ENCODE measurements at regions not wholly inside any gene's neighbourhood (a gene's known extent, or its start where the extent isn't known, plus 50 kb on each side); places are given as distances from the start of the nearest gene placed in this dataset.

- no peak overlapping the region for H3K4me2 ChIP-seq (ENCODE audit: low read length)
- H3K9me2 ChIP-seq (replicated peaks; ENCODE audit: control insufficient read depth, low read length), result no peaks in the 10 kb centered on the region
- H3F3A ChIP-seq (ENCODE audit: control insufficient read depth, insufficient read depth), result no peaks in the 10 kb centered on the region
- H3K27ac ChIP-seq (ENCODE audit: low read depth, low read length), result no peak overlapping the region
- H4K20me1 ChIP-seq (ENCODE audit: control insufficient read depth, insufficient read depth, low read depth, low read length), result no peaks in the 10 kb centered on the region
- no peak overlapping the region for H3K4me3 ChIP-seq (ENCODE audit: low read length)
- H3K27me3 ChIP-seq (ENCODE audit: control insufficient read depth, low read length), result no peaks in the 10 kb centered on the region
- H3K79me2 ChIP-seq (ENCODE audit: control insufficient read depth, low read length), result no peaks in the 10 kb centered on the region
- no peaks in the 10 kb centered on the region for H3K4me1 ChIP-seq (ENCODE audit: control insufficient read depth, low read length)
- no peak for TF ChIP-seq CTCF (IDR thresholded peaks at IDR 0.05; ENCODE audit: low read depth, low read length, poor library complexity, severe bottlenecking)
- TF ChIP-seq EZH2phosphoT487 (IDR thresholded peaks at IDR 0.05; ENCODE audit: borderline replicate concordance, low read length), result no peak
- H3K9me3 ChIP-seq (ENCODE audit: control insufficient read depth, insufficient read depth, low read length), result no peaks in the 10 kb centered on the region
- no peaks in the 10 kb centered on the region for H3K36me3 ChIP-seq (ENCODE audit: control insufficient read depth, low read length)
Observed at GRCh38 chr6:170080828-170081371, 210.0 kb downstream of the DLL1 start.

DNA sequence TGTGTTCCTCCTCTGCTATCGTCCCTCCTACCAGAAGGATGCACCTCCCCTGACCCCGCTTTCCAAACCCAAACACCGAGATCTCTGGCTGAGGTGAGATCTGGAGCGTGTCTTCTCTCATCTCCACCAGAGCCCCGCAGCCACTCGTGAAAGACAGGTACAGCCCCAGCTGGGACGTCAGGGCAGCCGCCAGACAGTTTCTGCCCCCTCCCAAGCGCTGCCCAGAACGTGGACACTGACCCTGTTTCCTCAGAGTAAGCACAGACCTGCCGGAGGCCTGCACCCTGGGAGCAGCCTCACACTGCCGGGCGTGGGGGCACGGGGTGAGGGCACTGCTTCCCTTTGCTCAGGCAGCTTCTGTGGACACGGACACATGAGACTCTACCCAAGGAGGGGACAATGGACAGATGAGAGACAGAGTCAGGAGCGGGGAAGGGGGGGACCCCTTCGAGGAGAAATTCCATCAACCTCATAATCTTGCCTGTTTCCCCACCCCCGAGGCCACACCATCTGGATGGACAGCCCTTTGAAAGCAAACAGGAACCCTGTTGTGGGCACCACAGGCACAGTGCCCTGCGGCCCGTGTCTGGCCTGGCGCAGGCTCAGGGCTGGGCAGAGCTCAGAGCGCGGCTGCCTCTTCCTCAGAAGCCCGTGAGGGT is 210.6 kb downstream of the DLL1 start:
- H3K9me3 ChIP-seq (ENCODE audit: control insufficient read depth, insufficient read depth, low read length), result no peaks in the 10 kb centered on the region
- no peak overlapping the region for H3K4me2 ChIP-seq (ENCODE audit: low read length)
- H3K36me3 ChIP-seq (ENCODE audit: control insufficient read depth, low read length), result no peaks in the 10 kb centered on the region
- no peaks in the 10 kb centered on the region for H3F3A ChIP-seq (ENCODE audit: control insufficient read depth, insufficient read depth)
- TF ChIP-seq EZH2phosphoT487 (IDR thresholded peaks at IDR 0.05; ENCODE audit: borderline replicate concordance, low read length), result no peak
- no peak for TF ChIP-seq CTCF (IDR thresholded peaks at IDR 0.05; ENCODE audit: low read depth, low read length, poor library complexity, severe bottlenecking)
- H3K79me2 ChIP-seq (ENCODE audit: control insufficient read depth, low read length), result no peaks in the 10 kb centered on the region
- H3K9me2 ChIP-seq (replicated peaks; ENCODE audit: control insufficient read depth, low read length), result no peaks in the 10 kb centered on the region
- H3K4me1 ChIP-seq (ENCODE audit: control insufficient read depth, low read length), result no peaks in the 10 kb centered on the region
- H3K27ac ChIP-seq (ENCODE audit: low read depth, low read length), result no peak overlapping the region
- no peaks in the 10 kb centered on the region for H3K27me3 ChIP-seq (ENCODE audit: control insufficient read depth, low read length)
- no peak overlapping the region for H3K4me3 ChIP-seq (ENCODE audit: low read length)
- no peaks in the 10 kb centered on the region for H4K20me1 ChIP-seq (ENCODE audit: control insufficient read depth, insufficient read depth, low read depth, low read length)

DNA sequence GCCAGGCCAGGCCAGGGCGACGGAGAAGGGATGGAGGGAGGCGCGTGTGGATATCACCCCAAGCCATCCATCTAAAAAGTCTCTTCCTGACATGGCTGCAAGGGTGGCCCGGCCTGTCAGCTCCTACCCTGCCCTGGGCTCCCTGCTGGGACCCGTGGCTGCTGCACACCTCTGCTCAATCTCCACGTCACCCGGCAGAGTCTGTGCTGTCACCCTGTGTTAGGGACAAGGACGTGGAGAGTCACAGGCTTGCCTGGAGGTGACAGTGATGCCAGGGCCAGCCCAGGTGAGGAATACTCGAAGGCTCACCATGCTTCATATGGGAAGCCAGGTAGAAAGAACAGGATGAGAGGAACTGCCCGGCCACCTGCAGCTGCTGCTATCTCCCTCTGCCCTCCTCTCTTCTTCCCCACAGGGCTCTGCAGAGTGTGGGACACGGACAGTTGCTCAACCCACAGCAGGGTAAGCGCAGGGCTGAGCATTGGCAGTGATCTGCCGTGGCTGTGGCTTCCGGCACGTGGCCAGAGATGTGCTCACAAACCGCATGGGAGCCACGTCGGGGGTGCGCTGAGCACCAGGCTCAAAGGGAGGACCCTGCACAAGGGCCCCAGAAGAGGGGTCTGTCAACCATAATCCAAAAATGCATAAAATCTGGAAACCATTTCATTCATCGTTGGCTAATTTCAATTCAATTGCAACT is 214.3 kb downstream of the DLL1 start:
- H3K9me2 ChIP-seq (replicated peaks; ENCODE audit: control insufficient read depth, low read length), result no peaks in the 10 kb centered on the region
- H3K4me1 ChIP-seq (ENCODE audit: control insufficient read depth, low read length), result no peaks in the 10 kb centered on the region
- no peak overlapping the region for H3K4me2 ChIP-seq (ENCODE audit: low read length)
- H3F3A ChIP-seq (ENCODE audit: control insufficient read depth, insufficient read depth), result no peaks in the 10 kb centered on the region
- no peaks in the 10 kb centered on the region for H4K20me1 ChIP-seq (ENCODE audit: control insufficient read depth, insufficient read depth, low read depth, low read length)
- no peaks in the 10 kb centered on the region for H3K9me3 ChIP-seq (ENCODE audit: control insufficient read depth, insufficient read depth, low read length)
- no peaks in the 10 kb centered on the region for H3K36me3 ChIP-seq (ENCODE audit: control insufficient read depth, low read length)
- H3K27ac ChIP-seq (ENCODE audit: low read depth, low read length), result no peak overlapping the region
- TF ChIP-seq CTCF (IDR thresholded peaks at IDR 0.05; ENCODE audit: low read depth, low read length, poor library complexity, severe bottlenecking), result no peak
- TF ChIP-seq EZH2phosphoT487 (IDR thresholded peaks at IDR 0.05; ENCODE audit: borderline replicate concordance, low read length), result no peak
- no peaks in the 10 kb centered on the region for H3K79me2 ChIP-seq (ENCODE audit: control insufficient read depth, low read length)
- H3K27me3 ChIP-seq (ENCODE audit: control insufficient read depth, low read length), result no peaks in the 10 kb centered on the region
- no peak overlapping the region for H3K4me3 ChIP-seq (ENCODE audit: low read length)
